Neural cell (in vitro differentiated cells): ENCODE measurements at regions not wholly inside any gene's neighbourhood (a gene's known extent, or its start where the extent isn't known, plus 50 kb on each side); places are given as distances from the start of the nearest gene placed in this dataset.

Experiments used
- EP300 ChIP-seq: fragments of 450-650 bp; conservative IDR thresholded peaks from 2 replicates; pipeline ENCODE4 v1.6.1; 2014; ENCODE audit warnings: antibody characterized with exemption, mild to moderate bottlenecking, moderate library complexity; ENCODE audit not compliant: poor library complexity, severe bottlenecking
- MXI1 ChIP-seq: fragments of 450-650 bp; conservative IDR thresholded peaks from 2 replicates; pipeline ENCODE4 v1.6.1; 2014; ENCODE audit warnings: antibody characterized with exemption, mild to moderate bottlenecking; ENCODE audit not compliant: poor library complexity, severe bottlenecking
- POLR2AphosphoS5 ChIP-seq: IDR thresholded peaks from 2 replicates; pipeline ENCODE4 v1.6.1; 2012
- RAD21 ChIP-seq: fragments of 450-650 bp; conservative IDR thresholded peaks from 2 replicates; pipeline ENCODE4 v1.6.1; 2014; ENCODE audit warnings: antibody characterized with exemption, mild to moderate bottlenecking, moderate library complexity
- TF ChIP-seq, protein P1 (sequence below): fragments of 450-650 bp; IDR thresholded peaks from 2 replicates; pipeline ENCODE4 v1.5.1; 2014; ENCODE audit warnings: antibody characterized with exemption, mild to moderate bottlenecking, moderate library complexity; ENCODE audit not compliant: poor library complexity, severe bottlenecking

DNA sequence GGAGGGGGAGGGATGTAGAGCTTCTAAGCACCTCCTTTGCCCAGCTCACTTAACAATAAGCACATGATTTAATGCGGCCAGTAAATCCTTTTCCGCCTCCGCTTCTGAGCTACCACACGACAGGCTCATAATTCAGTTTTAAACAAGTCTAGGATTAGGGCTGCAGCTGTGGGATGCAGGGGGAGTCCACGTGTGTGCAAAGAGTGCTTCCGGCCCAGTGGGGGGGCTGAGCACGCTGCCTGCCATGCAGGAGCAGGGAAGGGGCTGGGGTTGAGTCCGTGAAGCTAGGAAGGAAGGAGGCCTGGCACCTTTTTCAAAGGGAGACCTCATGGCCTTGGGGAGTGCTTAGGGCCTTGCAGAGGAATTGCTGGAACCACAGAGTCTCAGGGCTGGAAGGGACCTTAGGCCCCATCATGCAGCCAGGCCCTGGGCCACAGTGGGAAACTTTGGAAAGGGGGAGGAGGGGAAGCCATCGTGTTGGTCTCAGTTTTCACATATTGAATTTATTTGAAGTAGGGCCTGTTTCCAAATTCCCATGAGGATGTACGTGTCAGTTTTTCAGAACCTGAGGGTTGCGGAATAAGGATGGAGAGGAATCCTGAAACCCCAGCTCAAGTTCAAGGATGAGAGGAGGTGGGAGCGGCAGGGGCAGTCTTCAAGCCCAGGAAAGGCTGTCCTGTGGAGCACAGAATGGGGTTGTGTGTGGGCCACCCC, 96.1 kb downstream of the VEGFA start:
- TF ChIP-seq, protein P1, sequence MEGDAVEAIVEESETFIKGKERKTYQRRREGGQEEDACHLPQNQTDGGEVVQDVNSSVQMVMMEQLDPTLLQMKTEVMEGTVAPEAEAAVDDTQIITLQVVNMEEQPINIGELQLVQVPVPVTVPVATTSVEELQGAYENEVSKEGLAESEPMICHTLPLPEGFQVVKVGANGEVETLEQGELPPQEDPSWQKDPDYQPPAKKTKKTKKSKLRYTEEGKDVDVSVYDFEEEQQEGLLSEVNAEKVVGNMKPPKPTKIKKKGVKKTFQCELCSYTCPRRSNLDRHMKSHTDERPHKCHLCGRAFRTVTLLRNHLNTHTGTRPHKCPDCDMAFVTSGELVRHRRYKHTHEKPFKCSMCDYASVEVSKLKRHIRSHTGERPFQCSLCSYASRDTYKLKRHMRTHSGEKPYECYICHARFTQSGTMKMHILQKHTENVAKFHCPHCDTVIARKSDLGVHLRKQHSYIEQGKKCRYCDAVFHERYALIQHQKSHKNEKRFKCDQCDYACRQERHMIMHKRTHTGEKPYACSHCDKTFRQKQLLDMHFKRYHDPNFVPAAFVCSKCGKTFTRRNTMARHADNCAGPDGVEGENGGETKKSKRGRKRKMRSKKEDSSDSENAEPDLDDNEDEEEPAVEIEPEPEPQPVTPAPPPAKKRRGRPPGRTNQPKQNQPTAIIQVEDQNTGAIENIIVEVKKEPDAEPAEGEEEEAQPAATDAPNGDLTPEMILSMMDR = no peak
- TF ChIP-seq MXI1 = no peak
- TF ChIP-seq RAD21 = no peak
- no peak for TF ChIP-seq POLR2AphosphoS5
- no peak for TF ChIP-seq EP300
